ENCODE measurements at regions not wholly inside any gene's neighbourhood (a gene's known extent, or its start where the extent isn't known, plus 50 kb on each side); places are given as distances from the start of the nearest gene placed in this dataset.

DNA sequence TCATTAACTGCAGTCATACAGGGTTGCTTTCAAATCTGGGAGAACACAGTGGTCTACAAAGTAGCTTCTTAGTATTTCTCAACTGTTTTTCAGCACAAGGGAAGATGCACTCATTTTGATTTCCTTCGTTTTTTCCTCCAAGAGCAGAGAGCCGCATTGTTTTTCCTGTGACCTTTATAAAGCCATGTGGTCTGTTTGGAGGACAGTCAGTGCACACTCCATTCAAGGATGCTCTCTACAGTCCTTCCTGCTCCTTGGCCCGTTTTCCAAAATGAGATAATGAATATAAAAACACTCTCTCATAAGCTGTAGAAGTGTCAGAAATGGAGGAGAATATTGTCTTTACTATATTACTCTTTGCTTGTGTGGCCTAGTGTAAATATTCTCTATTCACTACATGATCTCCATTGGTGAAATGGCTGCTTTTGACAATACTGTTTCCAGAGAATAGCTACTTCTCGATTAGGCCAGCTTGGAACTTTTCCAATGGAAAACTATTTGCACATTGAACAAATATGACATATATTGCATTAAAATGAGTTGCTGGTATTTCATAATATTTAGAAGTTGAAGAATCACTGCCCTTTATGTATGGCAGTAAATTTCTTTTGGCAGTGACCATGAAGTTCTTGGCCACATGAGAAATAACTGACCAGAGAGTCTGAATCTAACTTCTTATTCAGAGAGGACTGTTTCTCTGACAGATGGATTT is 393.1 kb upstream of the RGS6 start:
- TF ChIP-seq, protein P1, sequence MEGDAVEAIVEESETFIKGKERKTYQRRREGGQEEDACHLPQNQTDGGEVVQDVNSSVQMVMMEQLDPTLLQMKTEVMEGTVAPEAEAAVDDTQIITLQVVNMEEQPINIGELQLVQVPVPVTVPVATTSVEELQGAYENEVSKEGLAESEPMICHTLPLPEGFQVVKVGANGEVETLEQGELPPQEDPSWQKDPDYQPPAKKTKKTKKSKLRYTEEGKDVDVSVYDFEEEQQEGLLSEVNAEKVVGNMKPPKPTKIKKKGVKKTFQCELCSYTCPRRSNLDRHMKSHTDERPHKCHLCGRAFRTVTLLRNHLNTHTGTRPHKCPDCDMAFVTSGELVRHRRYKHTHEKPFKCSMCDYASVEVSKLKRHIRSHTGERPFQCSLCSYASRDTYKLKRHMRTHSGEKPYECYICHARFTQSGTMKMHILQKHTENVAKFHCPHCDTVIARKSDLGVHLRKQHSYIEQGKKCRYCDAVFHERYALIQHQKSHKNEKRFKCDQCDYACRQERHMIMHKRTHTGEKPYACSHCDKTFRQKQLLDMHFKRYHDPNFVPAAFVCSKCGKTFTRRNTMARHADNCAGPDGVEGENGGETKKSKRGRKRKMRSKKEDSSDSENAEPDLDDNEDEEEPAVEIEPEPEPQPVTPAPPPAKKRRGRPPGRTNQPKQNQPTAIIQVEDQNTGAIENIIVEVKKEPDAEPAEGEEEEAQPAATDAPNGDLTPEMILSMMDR (IDR thresholded peaks at IDR 0.05; ENCODE audit: insufficient read depth, low read length) = no peak
- TF ChIP-seq POLR2AphosphoS5 (IDR thresholded peaks at IDR 0.05; ENCODE audit: low read depth) = no peak
- TF ChIP-seq, protein P2, sequence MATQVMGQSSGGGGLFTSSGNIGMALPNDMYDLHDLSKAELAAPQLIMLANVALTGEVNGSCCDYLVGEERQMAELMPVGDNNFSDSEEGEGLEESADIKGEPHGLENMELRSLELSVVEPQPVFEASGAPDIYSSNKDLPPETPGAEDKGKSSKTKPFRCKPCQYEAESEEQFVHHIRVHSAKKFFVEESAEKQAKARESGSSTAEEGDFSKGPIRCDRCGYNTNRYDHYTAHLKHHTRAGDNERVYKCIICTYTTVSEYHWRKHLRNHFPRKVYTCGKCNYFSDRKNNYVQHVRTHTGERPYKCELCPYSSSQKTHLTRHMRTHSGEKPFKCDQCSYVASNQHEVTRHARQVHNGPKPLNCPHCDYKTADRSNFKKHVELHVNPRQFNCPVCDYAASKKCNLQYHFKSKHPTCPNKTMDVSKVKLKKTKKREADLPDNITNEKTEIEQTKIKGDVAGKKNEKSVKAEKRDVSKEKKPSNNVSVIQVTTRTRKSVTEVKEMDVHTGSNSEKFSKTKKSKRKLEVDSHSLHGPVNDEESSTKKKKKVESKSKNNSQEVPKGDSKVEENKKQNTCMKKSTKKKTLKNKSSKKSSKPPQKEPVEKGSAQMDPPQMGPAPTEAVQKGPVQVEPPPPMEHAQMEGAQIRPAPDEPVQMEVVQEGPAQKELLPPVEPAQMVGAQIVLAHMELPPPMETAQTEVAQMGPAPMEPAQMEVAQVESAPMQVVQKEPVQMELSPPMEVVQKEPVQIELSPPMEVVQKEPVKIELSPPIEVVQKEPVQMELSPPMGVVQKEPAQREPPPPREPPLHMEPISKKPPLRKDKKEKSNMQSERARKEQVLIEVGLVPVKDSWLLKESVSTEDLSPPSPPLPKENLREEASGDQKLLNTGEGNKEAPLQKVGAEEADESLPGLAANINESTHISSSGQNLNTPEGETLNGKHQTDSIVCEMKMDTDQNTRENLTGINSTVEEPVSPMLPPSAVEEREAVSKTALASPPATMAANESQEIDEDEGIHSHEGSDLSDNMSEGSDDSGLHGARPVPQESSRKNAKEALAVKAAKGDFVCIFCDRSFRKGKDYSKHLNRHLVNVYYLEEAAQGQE (IDR thresholded peaks at IDR 0.05; ENCODE audit: insufficient replicate concordance, low read depth) = no peak
- no peak for TF ChIP-seq GABPA (IDR thresholded peaks at IDR 0.05; ENCODE audit: low read depth)
